HUDEP-2 (cell line): ENCODE measurements at regions not wholly inside any gene's neighbourhood (a gene's known extent, or its start where the extent isn't known, plus 50 kb on each side); places are given as distances from the start of the nearest gene placed in this dataset.

Source experiments
- DNase-seq, 76 experiments: peaks; one replicate each; lab custom pipeline; 2025; ENCODE audit not compliant: unreplicated experiment in 76 of 76; lab: John Stamatoyannopoulos, UW

- DNase-seq: no peak
Observed at GRCh38 chr4:60249784-60250183, 950.3 kb upstream of the ADGRL3 start.

GRCh38 chr4:60250657-60251056 is 949.5 kb upstream of the ADGRL3 start:
- no peak for DNase-seq

GRCh38 chr4:60259781-60260180 is 940.3 kb upstream of the ADGRL3 start:
- no peak for DNase-seq

GRCh38 chr4:60266505-60266904 is 933.6 kb upstream of the ADGRL3 start:
- no peak for DNase-seq

GRCh38 chr4:60296386-60296785 is 903.7 kb upstream of the ADGRL3 start:
- DNase-seq: no peak

GRCh38 chr4:60313611-60314178 is 886.4 kb upstream of the ADGRL3 start:
- DNase-seq: no peak

- DNase-seq: no peak
Observed at GRCh38 chr4:60314416-60314815, 885.7 kb upstream of the ADGRL3 start.

- DNase-seq: no peak
Observed at GRCh38 chr4:60315586-60315985, 884.5 kb upstream of the ADGRL3 start.

GRCh38 chr4:60326735-60327134 is 873.4 kb upstream of the ADGRL3 start:
- no peak for DNase-seq

- DNase-seq: no peak
Observed at GRCh38 chr4:60327651-60328050, 872.5 kb upstream of the ADGRL3 start.

- no peak for DNase-seq
Observed at GRCh38 chr4:60344908-60345307, 855.2 kb upstream of the ADGRL3 start.

GRCh38 chr4:60345392-60345791 is 854.7 kb upstream of the ADGRL3 start:
- no peak for DNase-seq

- DNase-seq: no peak
Observed at GRCh38 chr4:60359746-60360367, 840.3 kb upstream of the ADGRL3 start.

- DNase-seq: no peak
Observed at GRCh38 chr4:60365176-60365575, 835.0 kb upstream of the ADGRL3 start.

- DNase-seq: no peak
Observed at GRCh38 chr4:60366661-60367060, 833.5 kb upstream of the ADGRL3 start.

GRCh38 chr4:60368986-60369385 is 831.1 kb upstream of the ADGRL3 start:
- DNase-seq: no peak

- no peak for DNase-seq
Observed at GRCh38 chr4:60378010-60378409, 822.1 kb upstream of the ADGRL3 start.

GRCh38 chr4:60384516-60384915 is 815.6 kb upstream of the ADGRL3 start:
- no peak for DNase-seq

GRCh38 chr4:60389633-60390032 is 810.5 kb upstream of the ADGRL3 start:
- DNase-seq: no peak

GRCh38 chr4:60396341-60397049 is 803.6 kb upstream of the ADGRL3 start:
- DNase-seq: no peak

GRCh38 chr4:60400593-60400992 is 799.5 kb upstream of the ADGRL3 start:
- no peak for DNase-seq

GRCh38 chr4:60404027-60404426 is 796.1 kb upstream of the ADGRL3 start:
- no peak for DNase-seq
